ENCODE measurements at regions not wholly inside any gene's neighbourhood (a gene's known extent, or its start where the extent isn't known, plus 50 kb on each side); places are given as distances from the start of the nearest gene placed in this dataset.

GRCh38 chrX:122187069-122187713, 996.9 kb upstream of the GRIA3 start:
- POLR2A ChIA-PET, result no interaction called here
- Histone ChIP-seq H3K4me1 (no peaks in the 10 kb centered on the region), H3K27me3 (replicated peaks; ENCODE audit: control insufficient read depth, insufficient read depth, low read length) (no peaks in the 10 kb centered on the region), H3K36me3 (ENCODE audit: control insufficient read depth, insufficient read depth, low read length) (no peaks in the 10 kb centered on the region), H3K4me3 (ENCODE audit: low read depth, low read length) (no peak overlapping the region), H3K9me3 (no peaks in the 10 kb centered on the region)
- DNase-seq, result no peak
- Mint-ChIP-seq H3K4me1 (ENCODE audit: low read depth, unreplicated experiment) (no peaks in the 10 kb centered on the region), H3K27ac (ENCODE audit: unreplicated experiment) (no peak overlapping the region), H3K27me3 (ENCODE audit: insufficient read depth, unreplicated experiment) (no peaks in the 10 kb centered on the region), H3K9me3 (ENCODE audit: unreplicated experiment) (peaks cover 12% of the 10 kb centered on the region), H3K36me3 (ENCODE audit: insufficient read depth, unreplicated experiment) (no peaks in the 10 kb centered on the region), H3K4me3 (ENCODE audit: unreplicated experiment) (no peak overlapping the region)
- CTCF ChIA-PET, result no interaction called here
- no peak for TF ChIP-seq CTCF (IDR thresholded peaks at IDR 0.05; ENCODE audit: insufficient read depth in 1 of 2, low read depth in 1 of 2, low read length in 1 of 2, severe bottlenecking in 1 of 2, unreplicated experiment in 1 of 2)
- intact Hi-C loops (cut with micrococcal nuclease; ENCODE audit: unreplicated experiment), result no loop called here
- BruUV-seq (replicated peaks), result no TSS peak

DNA sequence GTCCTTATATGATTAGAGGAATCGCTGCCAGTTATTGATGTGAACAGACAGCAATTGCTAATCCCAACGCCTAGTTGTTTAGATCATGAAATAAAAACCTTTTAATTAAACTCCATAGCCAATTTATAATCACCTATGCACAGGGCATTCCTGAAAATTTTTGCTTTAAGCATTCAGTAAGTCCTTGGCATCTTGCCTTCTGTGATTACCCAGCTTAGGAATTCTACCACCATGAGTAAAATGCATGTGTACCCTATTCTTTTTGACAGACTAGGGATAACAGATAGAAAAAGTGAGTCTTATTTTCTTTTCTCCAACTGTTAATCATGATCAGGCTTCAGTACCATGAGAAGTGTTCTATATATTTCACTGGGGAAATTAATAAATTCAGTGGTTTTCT, 995.3 kb upstream of the GRIA3 start:
- Mint-ChIP-seq H3K9me3 (ENCODE audit: unreplicated experiment) (peaks cover 6% of the 10 kb centered on the region), H3K27me3 (ENCODE audit: insufficient read depth, unreplicated experiment) (no peaks in the 10 kb centered on the region), H3K36me3 (ENCODE audit: insufficient read depth, unreplicated experiment) (no peaks in the 10 kb centered on the region), H3K27ac (ENCODE audit: unreplicated experiment) (no peak overlapping the region), H3K4me1 (ENCODE audit: low read depth, unreplicated experiment) (no peaks in the 10 kb centered on the region), H3K4me3 (ENCODE audit: unreplicated experiment) (no peak overlapping the region)
- DNase-seq, result no peak
- ChIA-PET CTCF (no interaction called here), POLR2A (no interaction called here)
- H3K27me3 ChIP-seq (replicated peaks; ENCODE audit: control insufficient read depth, insufficient read depth, low read length), result no peaks in the 10 kb centered on the region
- no peak for TF ChIP-seq CTCF (IDR thresholded peaks at IDR 0.05; ENCODE audit: insufficient read depth in 1 of 2, low read depth in 1 of 2, low read length in 1 of 2, severe bottlenecking in 1 of 2, unreplicated experiment in 1 of 2)
- no peaks in the 10 kb centered on the region for H3K4me1 ChIP-seq
- H3K4me3 ChIP-seq (ENCODE audit: low read depth, low read length), result no peak overlapping the region
- no peaks in the 10 kb centered on the region for H3K9me3 ChIP-seq
- intact Hi-C loops (cut with micrococcal nuclease; ENCODE audit: unreplicated experiment), result no loop called here
- H3K36me3 ChIP-seq (ENCODE audit: control insufficient read depth, insufficient read depth, low read length), result no peaks in the 10 kb centered on the region
- BruUV-seq (replicated peaks), result no TSS peak

DNA sequence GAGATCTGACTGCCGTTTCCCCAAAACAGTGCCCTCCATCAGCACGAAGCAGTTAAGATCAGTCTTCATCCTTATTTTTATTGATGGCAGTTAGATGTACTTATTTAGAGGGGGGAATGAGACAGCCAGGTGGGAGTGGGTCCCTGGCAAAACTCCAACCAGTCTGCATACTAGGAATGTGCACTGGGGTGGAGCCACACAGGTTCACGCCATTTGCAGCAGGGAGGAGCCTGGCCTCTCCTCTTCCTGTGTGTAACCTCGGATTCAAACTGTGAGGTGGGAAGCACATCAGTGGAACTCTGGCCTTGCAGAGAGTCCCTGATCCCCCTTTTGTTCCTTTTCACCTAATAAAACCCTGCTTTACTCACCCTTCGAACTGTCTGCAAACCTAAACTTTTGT, 987.7 kb upstream of the GRIA3 start:
- no peak for DNase-seq
- Histone ChIP-seq H3K27me3 (replicated peaks; ENCODE audit: control insufficient read depth, insufficient read depth, low read length) (no peaks in the 10 kb centered on the region), H3K4me1 (no peaks in the 10 kb centered on the region), H3K4me3 (ENCODE audit: low read depth, low read length) (no peak overlapping the region), H3K36me3 (ENCODE audit: control insufficient read depth, insufficient read depth, low read length) (no peaks in the 10 kb centered on the region), H3K9me3 (no peaks in the 10 kb centered on the region)
- no peak for TF ChIP-seq CTCF (IDR thresholded peaks at IDR 0.05; ENCODE audit: insufficient read depth in 1 of 2, low read depth in 1 of 2, low read length in 1 of 2, severe bottlenecking in 1 of 2, unreplicated experiment in 1 of 2)
- ChIA-PET CTCF (no interaction called here), POLR2A (no interaction called here)
- intact Hi-C loops (cut with micrococcal nuclease; ENCODE audit: unreplicated experiment), result no loop called here
- Mint-ChIP-seq H3K9me3 (ENCODE audit: unreplicated experiment) (peaks cover 7% of the 10 kb centered on the region), H3K4me1 (ENCODE audit: low read depth, unreplicated experiment) (no peaks in the 10 kb centered on the region), H3K27me3 (ENCODE audit: insufficient read depth, unreplicated experiment) (no peaks in the 10 kb centered on the region), H3K27ac (ENCODE audit: unreplicated experiment) (no peak overlapping the region), H3K36me3 (ENCODE audit: insufficient read depth, unreplicated experiment) (no peaks in the 10 kb centered on the region), H3K4me3 (ENCODE audit: unreplicated experiment) (no peak overlapping the region)
- BruUV-seq (replicated peaks), result no TSS peak

All from Caco-2 (cell line).